ENCODE measurements at regions not wholly inside any gene's neighbourhood (a gene's known extent, or its start where the extent isn't known, plus 50 kb on each side); places are given as distances from the start of the nearest gene placed in this dataset.
"Not testable (repeated sequence)": the region's sequence is repeated elsewhere in the genome, so short reads cannot be mapped to it uniquely, and the experiment has no call there.

- TF ChIP-seq SNAI2 (CRISPR knock-in tag; IDR thresholded peaks at IDR 0.05), result no peak
- no peak for ATAC-seq
Measured at GRCh38 chr20:11992426-11992825, 74.7 kb downstream of the BTBD3 start.

GRCh38 chr20:11993886-11994461 is 76.3 kb downstream of the BTBD3 start:
- ATAC-seq, result no peak
- TF ChIP-seq TCF4 (CRISPR knock-in tag; IDR thresholded peaks at IDR 0.05; ENCODE audit: borderline replicate concordance) (no peak), TSHZ2 (CRISPR knock-in tag; IDR thresholded peaks at IDR 0.05) (no peak), POU6F1 (CRISPR knock-in tag; IDR thresholded peaks at IDR 0.05; ENCODE audit: borderline replicate concordance, low read depth) (no peak), ZFP30 (CRISPR knock-in tag; IDR thresholded peaks at IDR 0.05) (no peak), GLIS3 (CRISPR knock-in tag; IDR thresholded peaks at IDR 0.05) (no peak), OSR1 (CRISPR knock-in tag; IDR thresholded peaks at IDR 0.05) (no peak), SNAI2 (CRISPR knock-in tag; IDR thresholded peaks at IDR 0.05) (no peak), CSRNP3 (CRISPR knock-in tag; IDR thresholded peaks at IDR 0.05) (no peak)

- ATAC-seq, result no peak
- TF ChIP-seq CSRNP3 (CRISPR knock-in tag; IDR thresholded peaks at IDR 0.05), result no peak
- no peak for TF ChIP-seq ZC3H10 (CRISPR knock-in tag; IDR thresholded peaks at IDR 0.05)
- TF ChIP-seq ZNF565 (CRISPR knock-in tag; conservative IDR thresholded peaks at IDR 0.05; ENCODE audit: low read depth), result no peak
- TF ChIP-seq TCF4 (CRISPR knock-in tag; IDR thresholded peaks at IDR 0.05; ENCODE audit: borderline replicate concordance), result no peak
- no peak for TF ChIP-seq ISL1 (CRISPR knock-in tag; IDR thresholded peaks at IDR 0.05)
- TF ChIP-seq PATZ1 (CRISPR knock-in tag; IDR thresholded peaks at IDR 0.05; ENCODE audit: borderline replicate concordance), result no peak
Measured at GRCh38 chr20:11995805-11996567, 78.3 kb downstream of the BTBD3 start.

GRCh38 chr20:12004776-12005175 is 87.1 kb downstream of the BTBD3 start:
- ATAC-seq, result not testable (repeated sequence)

- no peak for ATAC-seq
- TF ChIP-seq ZNF70 (CRISPR knock-in tag; IDR thresholded peaks at IDR 0.05) (no peak), ARNTL (CRISPR knock-in tag; IDR thresholded peaks at IDR 0.05; ENCODE audit: borderline replicate concordance, low read depth) (no peak), RARB (CRISPR knock-in tag; IDR thresholded peaks at IDR 0.05) (no peak), TSHZ2 (CRISPR knock-in tag; IDR thresholded peaks at IDR 0.05) (no peak), TCF4 (CRISPR knock-in tag; IDR thresholded peaks at IDR 0.05; ENCODE audit: borderline replicate concordance) (no peak), OSR1 (CRISPR knock-in tag; IDR thresholded peaks at IDR 0.05) (no peak), ZFP30 (CRISPR knock-in tag; IDR thresholded peaks at IDR 0.05) (no peak), TOX (CRISPR knock-in tag; IDR thresholded peaks at IDR 0.05; ENCODE audit: borderline replicate concordance) (no peak), ESRRG (CRISPR knock-in tag; IDR thresholded peaks at IDR 0.05) (no peak), CSDC2 (CRISPR knock-in tag; IDR thresholded peaks at IDR 0.05) (no peak), PPARA (CRISPR knock-in tag; IDR thresholded peaks at IDR 0.05; ENCODE audit: borderline replicate concordance) (no peak), GLIS3 (CRISPR knock-in tag; IDR thresholded peaks at IDR 0.05) (no peak)
Measured at GRCh38 chr20:12012241-12013222, 94.8 kb downstream of the BTBD3 start.
